A673 (cell line): ENCODE measurements at regions not wholly inside any gene's neighbourhood (a gene's known extent, or its start where the extent isn't known, plus 50 kb on each side); places are given as distances from the start of the nearest gene placed in this dataset.

Source experiments
- BruUV-seq: library from RNA; stranded (reverse); fragments of 400-500 nt; replicated peaks from 2 replicates; lab custom pipeline; 2021; lab: Mats Ljungman, UMichigan
- CTCF ChIA-PET: fragments of 300-600 bp; sonication (Branson Sonifier 250); formaldehyde crosslinking; loops from one replicate; lab custom pipeline; 2022; ENCODE audit warnings: antibody characterized with exemption; lab: Charles Lee
- POLR2A ChIA-PET: fragments of 300-600 bp; sonication (Branson Sonifier 250); formaldehyde crosslinking; loops from one replicate; lab custom pipeline; 2022; ENCODE audit warnings: antibody characterized with exemption; ENCODE audit not compliant: low non-redundant PET; lab: Charles Lee
- DNase-seq: peaks from one replicate; pipeline ENCODE4 v3.0.0-alpha.2; 2015; ENCODE audit warnings: low spot score
- H3K27ac ChIP-seq: fragments of 200-600 bp; sonication (generic); 2 replicates; pipeline ENCODE4 v1.5.1; 2016; ENCODE audit warnings: mixed run types, low read depth, mild to moderate bottlenecking, mixed read lengths, antibody characterized with exemption, low read length; ENCODE audit not compliant: poor library complexity, severe bottlenecking
- H3K27me3 ChIP-seq: fragments of 200-600 bp; sonication (generic); replicated peaks from 2 replicates; pipeline ENCODE4 v1.6.1; 2017; ENCODE audit warnings: mixed run types, low read depth, mild to moderate bottlenecking, mixed read lengths, antibody characterized with exemption, low read length; ENCODE audit not compliant: insufficient read depth, poor library complexity
- H3K36me3 ChIP-seq: fragments of 200-600 bp; sonication (generic); 2 replicates; pipeline ENCODE4 v1.6.1; 2016; ENCODE audit warnings: mixed run types, mild to moderate bottlenecking, mixed read lengths, antibody characterized with exemption, low read length; ENCODE audit not compliant: insufficient read depth, poor library complexity, severe bottlenecking
- H3K4me1 ChIP-seq: fragments of 200-600 bp; sonication (generic); 2 replicates; pipeline ENCODE4 v1.6.1; 2017; ENCODE audit warnings: mixed run types, mild to moderate bottlenecking, mixed read lengths, antibody characterized with exemption, low read length; ENCODE audit not compliant: insufficient read depth, poor library complexity, severe bottlenecking
- H3K4me3 ChIP-seq: fragments of 200-600 bp; sonication (generic); 2 replicates; pipeline ENCODE4 v1.5.1; 2016; ENCODE audit warnings: low read depth, mixed run types, mild to moderate bottlenecking, mixed read lengths, low read length; ENCODE audit not compliant: poor library complexity, severe bottlenecking
- H3K9me3 ChIP-seq: fragments of 200-600 bp; sonication (generic); 2 replicates; pipeline ENCODE4 v1.6.1; 2016; ENCODE audit warnings: mixed run types, low read depth, mild to moderate bottlenecking, mixed read lengths, antibody characterized with exemption, low read length; ENCODE audit not compliant: poor library complexity, severe bottlenecking
- CTCF ChIP-seq: fragments of 300-800, 200-600 bp; sonication (generic); conservative IDR thresholded peaks from 2 replicates; pipeline ENCODE4 v1.5.1; 2017; ENCODE audit warnings: low read depth, mild to moderate bottlenecking, antibody characterized with exemption, low read length, moderate library complexity, mixed read lengths
- EZH2 ChIP-seq: fragments of 200-600 bp; sonication (generic); IDR thresholded peaks from 2 replicates; pipeline ENCODE4 v1.6.1; 2017; ENCODE audit warnings: borderline replicate concordance, low read depth, mild to moderate bottlenecking, mixed read lengths, antibody characterized with exemption, low read length; ENCODE audit not compliant: poor library complexity, severe bottlenecking
- intact Hi-C: fragments of 100-400 bp; cut with micrococcal nuclease; formaldehyde crosslinking; loops from one replicate; pipeline ENCODE4 v1.10.0; 2022; ENCODE audit not compliant: unreplicated experiment

GRCh38 chr4:81736324-81736723, 264.6 kb upstream of the RASGEF1B start:
- H3K27me3 ChIP-seq: no peaks in the 10 kb centered on the region
- ChIA-PET CTCF (no interaction called here), POLR2A (no interaction called here)
- DNase-seq: no peak
- H3K27ac ChIP-seq: no peak overlapping the region
- BruUV-seq: no TSS peak
- intact Hi-C loops: no loop called here
- H3K9me3 ChIP-seq: no peaks in the 10 kb centered on the region
- H3K4me1 ChIP-seq: no peaks in the 10 kb centered on the region
- H3K4me3 ChIP-seq: no peak overlapping the region
- TF ChIP-seq CTCF (no peak), EZH2 (no peak)
- H3K36me3 ChIP-seq: no peaks in the 10 kb centered on the region

GRCh38 chr4:81732980-81733379, 261.3 kb upstream of the RASGEF1B start:
- no TSS peak for BruUV-seq
- TF ChIP-seq EZH2: no peak
- no peak for TF ChIP-seq CTCF
- no peak overlapping the region for H3K4me3 ChIP-seq
- H3K9me3 ChIP-seq: no peaks in the 10 kb centered on the region
- intact Hi-C loops: no loop called here
- H3K36me3 ChIP-seq: no peaks in the 10 kb centered on the region
- no peak for DNase-seq
- CTCF ChIA-PET: no interaction called here
- H3K4me1 ChIP-seq: no peaks in the 10 kb centered on the region
- POLR2A ChIA-PET: no interaction called here
- no peaks in the 10 kb centered on the region for H3K27me3 ChIP-seq
- no peak overlapping the region for H3K27ac ChIP-seq

GRCh38 chr4:81724925-81725329, 253.2 kb upstream of the RASGEF1B start:
- DNase-seq: peak; percentile 34
- POLR2A ChIA-PET: no interaction called here

More at GRCh38 chr4:81724925-81725329, 253.2 kb upstream of the RASGEF1B start:
- no peak for TF ChIP-seq CTCF
- TF ChIP-seq EZH2: no peak
- CTCF ChIA-PET: no interaction called here
- Histone ChIP-seq H3K36me3 (no peaks in the 10 kb centered on the region), H3K4me3 (no peak overlapping the region), H3K27ac (no peak overlapping the region), H3K9me3 (no peaks in the 10 kb centered on the region), H3K4me1 (no peaks in the 10 kb centered on the region), H3K27me3 (no peaks in the 10 kb centered on the region)
- intact Hi-C loops: no loop called here
- no TSS peak for BruUV-seq
